DND-41 (cell line): ENCODE measurements at regions not wholly inside any gene's neighbourhood (a gene's known extent, or its start where the extent isn't known, plus 50 kb on each side); places are given as distances from the start of the nearest gene placed in this dataset.
"Not testable (repeated sequence)": the region's sequence is repeated elsewhere in the genome, so short reads cannot be mapped to it uniquely, and the experiment has no call there.

Experiments
- ATAC-seq: fragments of 200-7000 bp; cut with Tn5 transposase; 3 replicates; pipeline ENCODE4 v1.9.1; 2021; ENCODE audit warnings: low read depth; ENCODE audit not compliant: insufficient read depth
- DNase-seq: peaks from one replicate; pipeline ENCODE4 v3.0.0-alpha.2; 2020
- H2AFZ ChIP-seq: 2 replicates; pipeline ENCODE4 v1.6.0; 2012; ENCODE audit warnings: low read depth, low read length
- H3K27ac ChIP-seq: 2 replicates; pipeline ENCODE4 v1.5.1; 2012; ENCODE audit warnings: low read length, inconsistent platforms
- H3K27me3 ChIP-seq: fragments of 200-600 bp; sonication (generic); 2 replicates; pipeline ENCODE4 v1.6.0; 2012; ENCODE audit warnings: low read length, mild to moderate bottlenecking, inconsistent platforms; ENCODE audit not compliant: insufficient read depth, poor library complexity
- H3K36me3 ChIP-seq: 2 replicates; pipeline ENCODE4 v1.5.1; 2012; ENCODE audit warnings: low read length, inconsistent platforms; ENCODE audit not compliant: insufficient read depth
- H3K4me1 ChIP-seq: 2 replicates; pipeline ENCODE4 v1.5.1; 2012; ENCODE audit warnings: mild to moderate bottlenecking, low read length; ENCODE audit not compliant: insufficient read depth
- H3K4me2 ChIP-seq: 2 replicates; pipeline ENCODE4 v1.6.0; 2012; ENCODE audit warnings: mild to moderate bottlenecking, moderate library complexity, low read length, inconsistent platforms; ENCODE audit not compliant: insufficient read depth
- H3K4me3 ChIP-seq, 2 experiments: fragments of 200-600 bp in 1 of 2; shearing (Covaris generic) in 1 of 2; 2 replicates each; pipeline ENCODE4 v1.5.1; 2012 to 2016; ENCODE audit warnings: inconsistent platforms in 2 of 2, low read length in 2 of 2, mild to moderate bottlenecking in 2 of 2, low read depth in 1 of 2, moderate library complexity in 1 of 2
- H3K79me2 ChIP-seq: 2 replicates; pipeline ENCODE4 v1.6.0; 2012; ENCODE audit warnings: low read length, inconsistent platforms; ENCODE audit not compliant: insufficient read depth
- H3K9ac ChIP-seq: 2 replicates; pipeline ENCODE4 v1.6.0; 2012; ENCODE audit warnings: low read depth, mild to moderate bottlenecking, inconsistent platforms, low read length, moderate library complexity
- H3K9me3 ChIP-seq: 2 replicates; pipeline ENCODE4 v1.5.1; 2012; ENCODE audit warnings: low read length, moderate library complexity, mild to moderate bottlenecking, inconsistent platforms; ENCODE audit not compliant: insufficient read depth, severe bottlenecking
- H4K20me1 ChIP-seq: 2 replicates; pipeline ENCODE4 v1.6.0; 2012; ENCODE audit warnings: low read length; ENCODE audit not compliant: insufficient read depth
- CTCF ChIP-seq: IDR thresholded peaks from 2 replicates; pipeline ENCODE4 v1.5.1; 2012; ENCODE audit warnings: borderline replicate concordance, low read length, moderate library complexity, mild to moderate bottlenecking; ENCODE audit not compliant: poor library complexity, severe bottlenecking; ENCODE audit errors: extremely low read depth
- EZH2 ChIP-seq: IDR thresholded peaks from 3 replicates; pipeline ENCODE4 v1.6.1; 2012; ENCODE audit warnings: borderline replicate concordance, low read depth, mild to moderate bottlenecking, moderate library complexity, low read length, inconsistent platforms; ENCODE audit not compliant: severe bottlenecking

DNA sequence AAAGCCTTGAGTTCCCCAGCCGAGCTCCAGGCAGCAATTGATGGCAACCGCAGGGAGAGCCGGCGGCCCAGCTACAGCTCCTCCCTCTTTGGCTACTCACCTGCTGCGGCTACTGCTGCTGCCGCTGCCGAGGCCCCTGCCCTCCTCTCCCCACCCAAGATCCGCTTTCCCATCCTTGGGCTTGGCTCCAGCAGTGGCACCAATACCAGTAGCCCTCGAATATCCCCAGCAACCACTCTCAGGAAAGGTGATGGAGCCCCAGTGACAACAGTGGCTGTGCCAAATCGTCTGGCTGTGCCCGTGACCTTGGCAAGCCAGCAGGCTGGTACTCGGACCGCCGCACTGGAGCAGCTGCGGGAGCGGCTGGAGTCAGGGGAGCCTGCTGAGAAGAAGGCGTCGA lies 298.0 kb upstream of the ADGRL2 start:
- not testable (repeated sequence) for H3K9me3 ChIP-seq, H3K4me2 ChIP-seq, H3K9ac ChIP-seq, H3K4me1 ChIP-seq, DNase-seq, H3K4me3 ChIP-seq, H3K79me2 ChIP-seq, H3K36me3 ChIP-seq, H2AFZ ChIP-seq, H3K27me3 ChIP-seq, ATAC-seq, H3K27ac ChIP-seq, H4K20me1 ChIP-seq

GRCh38 chr1:81501485-81501884 lies 299.2 kb upstream of the ADGRL2 start:
- H3K9ac ChIP-seq, H3K27ac ChIP-seq, H2AFZ ChIP-seq, H3K27me3 ChIP-seq, H3K4me2 ChIP-seq, H3K4me1 ChIP-seq, DNase-seq, H4K20me1 ChIP-seq, H3K79me2 ChIP-seq, H3K4me3 ChIP-seq, ATAC-seq, H3K9me3 ChIP-seq, H3K36me3 ChIP-seq: not testable (repeated sequence)

DNA sequence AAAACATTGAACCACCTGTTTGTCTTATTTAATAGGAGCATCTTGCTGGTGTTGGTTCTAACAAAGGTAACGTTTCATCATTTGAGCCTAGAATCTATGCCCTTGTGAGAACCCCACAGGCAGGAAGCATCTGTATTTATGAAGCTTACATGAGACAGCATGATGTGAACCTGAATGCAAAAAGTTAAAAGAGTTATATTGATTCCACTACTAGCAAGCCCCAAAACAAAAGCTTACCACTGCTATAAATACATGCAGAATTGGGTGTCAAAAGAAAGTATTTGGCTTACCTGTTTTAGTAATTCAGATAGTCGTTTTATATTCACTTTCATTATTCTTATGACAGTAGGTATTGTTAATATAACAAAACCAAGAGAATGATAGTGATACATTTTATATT lies 301.2 kb upstream of the ADGRL2 start:
- H3K9me3 ChIP-seq, result no peaks in the 10 kb centered on the region
- H3K27ac ChIP-seq, result no peak overlapping the region
- H3K4me1 ChIP-seq, result no peaks in the 10 kb centered on the region
- DNase-seq (no peak), ATAC-seq (no peak)
- H3K36me3 ChIP-seq, result no peaks in the 10 kb centered on the region
- H3K79me2 ChIP-seq, result no peaks in the 10 kb centered on the region
- TF ChIP-seq CTCF, result no peak
- TF ChIP-seq EZH2, result no peak
- no peaks in the 10 kb centered on the region for H3K27me3 ChIP-seq
- H2AFZ ChIP-seq, result no peak overlapping the region
- H3K4me2 ChIP-seq, result no peak overlapping the region
- no peaks in the 10 kb centered on the region for H4K20me1 ChIP-seq
- H3K4me3 ChIP-seq, result no peak overlapping the region
- H3K9ac ChIP-seq, result no peak overlapping the region

- Histone ChIP-seq H4K20me1 (no peaks in the 10 kb centered on the region), H3K4me3 (no peak overlapping the region), H3K36me3 (no peaks in the 10 kb centered on the region), H3K4me2 (no peak overlapping the region), H3K9me3 (no peaks in the 10 kb centered on the region), H3K27ac (no peak overlapping the region), H3K9ac (no peak overlapping the region), H3K79me2 (no peaks in the 10 kb centered on the region), H3K27me3 (no peaks in the 10 kb centered on the region), H3K4me1 (no peaks in the 10 kb centered on the region), H2AFZ (no peak overlapping the region)
- TF ChIP-seq CTCF (no peak), EZH2 (no peak)
- DNase-seq (no peak), ATAC-seq (no peak)
Observed at GRCh38 chr1:81498471-81499462, 302.0 kb upstream of the ADGRL2 start.
